Muscle of leg (tissue), 3 donors: ENCODE measurements at regions not wholly inside any gene's neighbourhood (a gene's known extent, or its start where the extent isn't known, plus 50 kb on each side); places are given as distances from the start of the nearest gene placed in this dataset.

Source experiments
- DNase-seq: peaks from one replicate; pipeline ENCODE4 v3.0.0; 2013
- H3K27ac ChIP-seq: one replicate; pipeline ENCODE4 v1.5.1; 2013; ENCODE audit warnings: mild to moderate bottlenecking, low read length, control low read depth
- H3K27me3 ChIP-seq: one replicate; pipeline ENCODE4 v1.6.1; 2013; ENCODE audit warnings: low read length; ENCODE audit not compliant: control insufficient read depth, insufficient read depth
- H3K36me3 ChIP-seq: one replicate; pipeline ENCODE4 v1.6.1; 2013; ENCODE audit warnings: low read length; ENCODE audit not compliant: control insufficient read depth, insufficient read depth
- H3K4me1 ChIP-seq: one replicate; pipeline ENCODE4 v1.6.1; 2013; ENCODE audit warnings: low read length; ENCODE audit not compliant: control insufficient read depth, insufficient read depth
- H3K4me3 ChIP-seq: one replicate; pipeline ENCODE4 v1.5.1; 2013; ENCODE audit warnings: low read length, control low read depth
- H3K9me3 ChIP-seq: replicated peaks from 2 replicates; pipeline ENCODE4 v1.6.1; 2013; ENCODE audit warnings: low read depth, low read length; ENCODE audit not compliant: control insufficient read depth
- WGBS: methylation state at CpG from one replicate; pipeline ENCODE4 v1.1.5; 2013; ENCODE audit warnings: missing lambda C conversion rate; ENCODE audit not compliant: insufficient coverage; 5-methylcytosine and 5-hydroxymethylcytosine counted together

DNA sequence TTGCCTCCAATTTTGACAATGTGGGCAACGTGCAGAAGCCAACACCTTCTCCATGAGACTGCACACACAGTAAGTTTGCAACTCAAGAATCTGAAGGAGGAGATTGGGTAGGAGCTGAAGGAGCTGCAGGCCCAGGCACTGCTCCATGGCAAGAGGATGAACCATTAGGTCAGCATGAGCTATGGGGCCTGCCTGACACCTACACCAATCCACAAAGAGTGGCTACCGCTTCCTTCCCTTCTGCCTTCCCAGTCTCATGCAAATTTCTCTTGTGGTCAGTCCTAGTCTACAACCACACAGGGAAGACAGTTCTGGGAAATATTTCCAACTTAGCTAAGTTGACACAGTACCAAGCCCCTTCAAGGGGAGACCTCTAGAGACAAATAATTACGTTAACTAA lies 142.0 kb upstream of the ADO start:
- H3K27me3 ChIP-seq: peaks cover 2% of the 10 kb centered on the region
- H3K4me3 ChIP-seq: no peak overlapping the region
- H3K9me3 ChIP-seq: no peaks in the 10 kb centered on the region
- H3K4me1 ChIP-seq: no peaks in the 10 kb centered on the region
- H3K27ac ChIP-seq: no peak overlapping the region
- no CpG with 5 or more reads among the region's 3 CpGs for WGBS
- DNase-seq: no peak
- H3K36me3 ChIP-seq: no peaks in the 10 kb centered on the region

GRCh38 chr10:62665771-62666170 lies 138.7 kb upstream of the ADO start:
- no peak overlapping the region for H3K27ac ChIP-seq
- H3K4me1 ChIP-seq: no peaks in the 10 kb centered on the region
- peaks cover 2% of the 10 kb centered on the region for H3K27me3 ChIP-seq

DNA sequence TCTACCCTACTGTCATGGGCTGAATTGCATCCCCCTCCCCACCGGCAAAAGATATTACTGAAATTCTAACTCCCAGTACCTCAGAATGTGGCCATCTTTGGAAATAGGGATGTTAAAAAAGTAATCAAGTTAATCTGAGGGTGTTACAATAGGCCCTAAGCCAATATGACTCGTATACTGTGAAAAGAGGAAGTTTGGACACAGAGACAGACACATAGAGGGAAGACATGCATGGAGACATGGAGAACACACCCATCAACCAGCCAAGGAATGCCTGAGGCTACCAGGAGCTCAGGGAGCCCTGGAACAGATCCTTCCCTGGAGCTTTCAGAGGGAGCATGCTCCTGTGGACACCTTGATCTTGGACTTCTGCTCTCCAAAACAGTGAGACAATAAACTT lies 138.2 kb upstream of the ADO start:
- no CpG with 5 or more reads among the region's 2 CpGs for WGBS
- peak; percentile 28 for DNase-seq
- H3K4me1 ChIP-seq: no peaks in the 10 kb centered on the region

More at GRCh38 chr10:62665771-62666170, 138.7 kb upstream of the ADO start:
- H3K36me3 ChIP-seq: no peaks in the 10 kb centered on the region
- no CpG with 5 or more reads among the region's 1 CpG for WGBS
- no peak for DNase-seq
- no peaks in the 10 kb centered on the region for H3K9me3 ChIP-seq
- H3K4me3 ChIP-seq: no peak overlapping the region

GRCh38 chr10:62669341-62669740 lies 135.2 kb upstream of the ADO start:
- peaks cover 2% of the 10 kb centered on the region for H3K27me3 ChIP-seq
- H3K9me3 ChIP-seq: no peaks in the 10 kb centered on the region
- H3K36me3 ChIP-seq: no peaks in the 10 kb centered on the region
- no peak for DNase-seq
- H3K27ac ChIP-seq: no peak overlapping the region
- 77% methylated on average over 2 of the region's 4 CpGs for WGBS
- H3K4me3 ChIP-seq: no peak overlapping the region
- H3K4me1 ChIP-seq: no peaks in the 10 kb centered on the region

More for the DNA sequence above, 138.2 kb upstream of the ADO start:
- H3K27me3 ChIP-seq: peaks cover 2% of the 10 kb centered on the region
- H3K4me3 ChIP-seq: no peak overlapping the region
- no peak overlapping the region for H3K27ac ChIP-seq
- H3K36me3 ChIP-seq: no peaks in the 10 kb centered on the region
- no peaks in the 10 kb centered on the region for H3K9me3 ChIP-seq

DNA sequence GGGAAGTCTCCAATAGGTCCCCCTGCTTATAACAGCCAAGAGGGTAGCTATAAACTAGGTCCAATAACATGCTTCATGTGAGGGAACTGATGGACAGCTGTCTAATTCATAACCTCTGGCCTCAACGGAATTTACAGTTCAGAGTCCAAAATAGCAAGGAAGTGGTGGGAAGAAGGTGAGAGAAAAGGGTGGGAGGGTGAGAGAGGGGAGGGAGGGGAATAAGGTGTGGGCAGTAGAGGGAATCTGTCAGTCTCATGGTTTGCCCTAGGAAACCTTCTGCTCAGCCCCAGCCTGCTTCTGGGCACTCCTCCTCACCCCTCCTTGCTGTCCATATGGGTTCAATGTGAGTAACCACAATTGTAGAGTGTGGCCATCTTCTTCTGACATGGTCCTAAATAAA lies 133.4 kb upstream of the ADO start:
- Histone ChIP-seq H3K27ac (no peak overlapping the region), H3K27me3 (peaks cover 2% of the 10 kb centered on the region), H3K4me1 (no peaks in the 10 kb centered on the region), H3K36me3 (no peaks in the 10 kb centered on the region), H3K4me3 (no peak overlapping the region), H3K9me3 (no peaks in the 10 kb centered on the region)
- 33% methylated on average over 1 of the region's 1 CpG for WGBS
- no peak for DNase-seq

DNA sequence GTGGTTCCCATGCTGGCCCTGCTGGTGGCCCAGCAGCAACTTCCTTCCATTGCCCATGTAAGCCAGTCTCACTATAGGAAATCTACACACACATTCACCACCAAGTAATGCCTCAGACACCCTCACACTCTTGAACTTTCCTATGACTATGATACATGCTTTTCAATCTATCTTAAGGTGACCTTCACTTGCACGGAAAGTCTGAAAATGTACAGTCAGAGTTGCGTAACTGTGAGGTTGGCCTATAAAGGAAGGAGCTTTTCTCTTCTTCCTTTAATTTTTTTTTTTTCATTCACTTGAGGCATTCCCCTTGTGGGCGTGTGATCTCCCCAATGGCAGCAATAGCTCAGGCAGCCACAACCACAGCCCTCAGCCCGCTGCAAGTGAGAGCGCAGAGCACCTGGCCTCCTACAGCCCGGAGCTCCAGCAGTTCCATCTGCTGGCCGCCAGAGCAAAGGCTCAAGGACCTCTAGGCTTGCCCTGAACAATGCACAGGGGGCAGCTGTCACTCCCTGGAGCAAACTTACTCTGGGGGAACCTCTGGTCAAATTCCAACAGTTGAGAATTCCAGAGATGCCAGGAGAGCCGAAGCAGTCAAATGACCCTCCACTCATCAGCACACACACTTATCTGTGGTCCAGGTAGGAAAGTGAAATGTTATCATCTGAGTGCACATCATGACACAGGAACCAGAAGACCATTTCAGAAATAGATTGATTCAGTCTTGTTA lies 123.1 kb upstream of the ADO start:
- no peak for DNase-seq
- H3K27me3 ChIP-seq: no peaks in the 10 kb centered on the region
- H3K36me3 ChIP-seq: no peaks in the 10 kb centered on the region
- 60% methylated on average over 5 of the region's 8 CpGs for WGBS
- no peaks in the 10 kb centered on the region for H3K4me1 ChIP-seq
- H3K4me3 ChIP-seq: no peak overlapping the region
- H3K9me3 ChIP-seq: no peaks in the 10 kb centered on the region
- no peak overlapping the region for H3K27ac ChIP-seq

DNA sequence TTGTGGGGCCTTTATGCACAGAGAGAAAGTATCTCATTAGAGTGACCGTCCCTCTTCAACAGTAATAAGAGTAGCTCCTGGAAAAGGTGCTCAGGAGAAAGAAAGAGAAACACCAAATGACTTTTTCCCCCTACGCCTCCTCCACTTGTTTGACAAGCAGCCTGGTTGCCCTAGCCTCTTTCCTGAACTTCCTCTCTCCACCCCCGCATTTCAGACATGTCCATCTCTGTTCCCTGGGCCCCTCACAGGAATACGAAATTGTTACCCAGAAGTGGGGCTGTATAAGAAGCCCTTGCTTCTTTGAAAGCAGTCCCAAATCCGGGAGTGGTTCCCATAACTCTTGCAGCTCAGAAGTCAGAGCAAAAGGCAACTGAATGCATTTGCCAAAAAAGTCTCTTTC lies 119.6 kb upstream of the ADO start:
- no peak overlapping the region for H3K4me3 ChIP-seq
- H3K4me1 ChIP-seq: peaks cover 6% of the 10 kb centered on the region
- H3K9me3 ChIP-seq: peaks cover 2% of the 10 kb centered on the region
- no peaks in the 10 kb centered on the region for H3K36me3 ChIP-seq
- peak; percentile 26 for DNase-seq
- no peaks in the 10 kb centered on the region for H3K27me3 ChIP-seq
- no peak overlapping the region for H3K27ac ChIP-seq
- WGBS: 50% methylated on average over 1 of the region's 5 CpGs

- no peak for DNase-seq
- Histone ChIP-seq H3K27ac (no peak overlapping the region), H3K4me1 (peaks cover 22% of the 10 kb centered on the region), H3K27me3 (no peaks in the 10 kb centered on the region), H3K9me3 (peaks cover 2% of the 10 kb centered on the region), H3K4me3 (no peak overlapping the region), H3K36me3 (no peaks in the 10 kb centered on the region)
These were observed 117.2 kb upstream of the ADO start for GRCh38 chr10:62687230-62687748.

DNA sequence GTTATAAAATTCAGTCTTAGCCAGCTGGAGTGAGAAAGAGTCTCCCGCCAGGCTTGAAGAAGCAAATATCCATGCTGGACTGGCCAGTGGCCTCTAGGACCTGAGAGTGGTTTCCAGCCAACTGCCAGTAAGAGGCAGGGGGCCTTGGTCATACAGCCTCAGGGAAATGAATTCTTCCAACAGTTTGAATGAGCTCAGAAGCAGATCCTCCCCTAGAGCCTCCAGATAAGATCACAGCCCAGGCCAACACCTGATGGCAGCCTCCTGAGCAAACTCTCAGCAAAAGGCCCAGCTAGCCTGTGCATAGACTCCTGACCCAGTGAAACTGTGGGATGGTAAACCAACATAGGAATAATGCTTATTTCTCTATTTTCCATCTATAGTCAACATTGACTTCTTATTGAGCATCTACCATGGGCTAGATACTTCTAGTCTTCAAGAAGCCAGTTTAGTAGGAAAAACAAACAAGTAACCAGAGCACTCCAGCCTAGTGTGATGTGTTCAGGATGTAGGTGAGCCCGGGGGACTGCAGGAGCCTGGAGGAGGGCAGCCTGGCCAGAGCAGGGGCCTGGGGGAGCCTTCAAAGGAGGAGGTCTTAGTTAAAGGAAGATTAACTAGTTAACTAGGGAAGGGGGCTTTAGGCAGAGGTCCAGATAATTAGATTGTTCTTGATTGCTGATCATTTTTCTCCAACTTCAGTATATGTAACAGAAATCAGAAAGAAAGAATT lies 115.4 kb upstream of the ADO start:
- Histone ChIP-seq H3K4me1 (peaks cover 22% of the 10 kb centered on the region), H3K36me3 (no peaks in the 10 kb centered on the region), H3K27ac (peak overlapping the region; percentile 49), H3K9me3 (peaks cover 2% of the 10 kb centered on the region), H3K27me3 (no peaks in the 10 kb centered on the region), H3K4me3 (no peak overlapping the region)
- DNase-seq: peak; percentile 14
- WGBS: 69% methylated on average over 2 of the region's 2 CpGs

DNA sequence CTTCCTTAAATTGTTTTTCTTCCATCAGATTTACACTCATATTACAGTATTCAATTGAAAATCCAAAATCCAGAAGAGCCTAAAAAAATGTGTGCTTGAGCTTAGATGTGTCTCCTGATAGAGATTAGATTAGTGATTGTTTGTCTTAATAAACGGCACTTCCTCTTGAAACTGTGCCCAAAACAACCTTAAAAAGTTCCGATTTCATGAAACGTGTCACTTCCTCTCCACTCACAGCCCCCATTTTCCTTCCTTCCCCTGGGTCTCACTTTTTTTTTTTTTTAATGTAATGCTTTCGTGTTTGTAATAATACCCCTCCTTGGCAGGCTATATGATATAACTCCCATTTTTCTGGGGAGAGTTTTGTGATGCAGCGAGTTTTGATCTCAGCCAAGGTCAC lies 114.8 kb upstream of the ADO start:
- Histone ChIP-seq H3K27me3 (no peaks in the 10 kb centered on the region), H3K27ac (peak overlapping the region; percentile 49), H3K36me3 (no peaks in the 10 kb centered on the region), H3K4me3 (no peak overlapping the region), H3K9me3 (peaks cover 2% of the 10 kb centered on the region), H3K4me1 (peaks cover 22% of the 10 kb centered on the region)
- no CpG with 5 or more reads among the region's 5 CpGs for WGBS
- DNase-seq: peak; percentile 87
